Spinal cord (tissue), 9 donors: ENCODE measurements at regions not wholly inside any gene's neighbourhood (a gene's known extent, or its start where the extent isn't known, plus 50 kb on each side); places are given as distances from the start of the nearest gene placed in this dataset.

Source experiments
- DNase-seq, 6 donors: peaks; one replicate each; pipeline versions ENCODE4 v3.0.0 to v3.0.0-alpha.2; 2013 to 2015; ENCODE audit warnings: low spot score in 6 of 6, low read depth in 4 of 6
- H3K27ac ChIP-seq: one replicate; pipeline ENCODE4 v1.5.1; 2013; ENCODE audit warnings: low read depth, low read length, control low read depth
- H3K27me3 ChIP-seq: one replicate; pipeline ENCODE4 v1.6.1; 2013; ENCODE audit warnings: low read length; ENCODE audit not compliant: control insufficient read depth, insufficient read depth
- H3K36me3 ChIP-seq: one replicate; pipeline ENCODE4 v1.6.1; 2013; ENCODE audit warnings: low read length; ENCODE audit not compliant: control insufficient read depth, insufficient read depth
- H3K4me1 ChIP-seq: one replicate; pipeline ENCODE4 v1.6.1; 2013; ENCODE audit warnings: low read length; ENCODE audit not compliant: control insufficient read depth, insufficient read depth
- H3K4me3 ChIP-seq: one replicate; pipeline ENCODE4 v1.5.1; 2013; ENCODE audit warnings: low read depth, low read length, control low read depth
- H3K9me3 ChIP-seq: one replicate; pipeline ENCODE4 v1.6.1; 2013; ENCODE audit warnings: low read length; ENCODE audit not compliant: control insufficient read depth, insufficient read depth
- WGBS: methylation state at CpG from one replicate; pipeline ENCODE4 v1.1.5; 2013; ENCODE audit warnings: missing lambda C conversion rate; ENCODE audit not compliant: insufficient coverage; 5-methylcytosine and 5-hydroxymethylcytosine counted together
- donor health status: healthy.

GRCh38 chr4:123547216-123548165 lies 150.9 kb downstream of the SPRY1 start:
- WGBS: 39% methylated on average over 23 of the region's 26 CpGs
- peak in 2 of 6 donors; percentile 20 to 69 for DNase-seq

GRCh38 chr4:123553279-123553678 lies 156.7 kb downstream of the SPRY1 start:
- no peaks in the 10 kb centered on the region for H3K27me3 ChIP-seq
- peaks cover 4% of the 10 kb centered on the region for H3K9me3 ChIP-seq
- H3K27ac ChIP-seq: no peak overlapping the region
- no peak for DNase-seq
- H3K4me3 ChIP-seq: no peak overlapping the region
- WGBS: 14% methylated on average over 1 of the region's 4 CpGs
- peaks cover 14% of the 10 kb centered on the region for H3K4me1 ChIP-seq
- no peaks in the 10 kb centered on the region for H3K36me3 ChIP-seq

More at GRCh38 chr4:123547216-123548165, 150.9 kb downstream of the SPRY1 start:
- peaks cover 3% of the 10 kb centered on the region for H3K4me1 ChIP-seq
- H3K27me3 ChIP-seq: no peaks in the 10 kb centered on the region
- no peaks in the 10 kb centered on the region for H3K36me3 ChIP-seq
- no peak overlapping the region for H3K27ac ChIP-seq
- peaks cover 4% of the 10 kb centered on the region for H3K9me3 ChIP-seq
- no peak overlapping the region for H3K4me3 ChIP-seq

DNA sequence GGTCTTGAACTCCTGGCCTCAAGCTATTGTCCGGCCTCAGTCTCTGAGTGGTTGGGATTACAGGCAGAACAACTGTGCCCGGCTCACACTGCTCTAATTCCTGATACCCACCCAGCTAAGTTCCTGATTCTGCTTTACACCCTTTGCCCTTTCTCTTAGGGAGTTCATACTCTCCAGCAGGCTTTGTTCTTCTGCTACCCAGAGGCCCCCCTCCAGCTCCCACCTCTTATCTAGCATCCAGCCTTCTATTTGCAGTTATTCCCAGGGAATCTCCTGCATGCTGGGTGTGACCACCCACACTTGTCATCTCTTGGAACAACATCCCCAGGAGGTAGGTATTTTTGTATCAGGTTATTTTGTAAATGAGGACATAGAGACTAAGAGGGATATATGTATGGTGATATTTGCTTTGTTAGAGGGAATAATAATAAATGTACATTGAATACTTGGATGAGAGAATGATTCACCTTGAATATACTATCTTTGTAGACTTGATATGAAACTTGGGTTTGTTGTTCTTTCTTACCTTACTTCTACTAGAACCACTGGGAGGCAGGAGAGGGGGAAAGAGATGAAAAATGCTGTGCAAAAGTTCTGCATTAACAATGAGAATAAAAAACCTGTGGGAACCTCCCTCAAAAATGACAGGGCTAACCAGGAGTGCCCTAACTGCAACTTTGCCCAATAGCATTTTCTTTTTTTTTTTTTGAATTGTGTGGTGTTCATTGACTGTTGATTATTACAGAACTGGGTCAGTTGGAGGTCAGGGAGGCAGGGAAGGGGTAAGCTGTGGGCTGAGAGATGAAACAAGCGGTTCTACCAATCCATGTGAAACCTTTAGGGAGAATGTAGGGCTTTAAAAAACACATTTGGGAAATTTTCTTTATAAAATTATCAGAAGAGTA lies 157.4 kb downstream of the SPRY1 start:
- Histone ChIP-seq H3K9me3 (peaks cover 4% of the 10 kb centered on the region), H3K36me3 (no peaks in the 10 kb centered on the region), H3K4me3 (no peak overlapping the region), H3K27ac (peak overlapping the region; percentile 87), H3K4me1 (peaks cover 14% of the 10 kb centered on the region), H3K27me3 (no peaks in the 10 kb centered on the region)
- WGBS: 75% methylated on average over 2 of the region's 3 CpGs
- no peak for DNase-seq

GRCh38 chr4:123554801-123555232 lies 158.2 kb downstream of the SPRY1 start:
- Histone ChIP-seq H3K9me3 (peaks cover under 1% of the 10 kb centered on the region), H3K4me3 (no peak overlapping the region), H3K27ac (peak overlapping the region; percentile 87), H3K27me3 (no peaks in the 10 kb centered on the region), H3K4me1 (peaks cover 14% of the 10 kb centered on the region), H3K36me3 (no peaks in the 10 kb centered on the region)
- DNase-seq: peak in 1 of 6 donors; percentile 66
- WGBS: 26% methylated on average over 5 of the region's 5 CpGs

DNA sequence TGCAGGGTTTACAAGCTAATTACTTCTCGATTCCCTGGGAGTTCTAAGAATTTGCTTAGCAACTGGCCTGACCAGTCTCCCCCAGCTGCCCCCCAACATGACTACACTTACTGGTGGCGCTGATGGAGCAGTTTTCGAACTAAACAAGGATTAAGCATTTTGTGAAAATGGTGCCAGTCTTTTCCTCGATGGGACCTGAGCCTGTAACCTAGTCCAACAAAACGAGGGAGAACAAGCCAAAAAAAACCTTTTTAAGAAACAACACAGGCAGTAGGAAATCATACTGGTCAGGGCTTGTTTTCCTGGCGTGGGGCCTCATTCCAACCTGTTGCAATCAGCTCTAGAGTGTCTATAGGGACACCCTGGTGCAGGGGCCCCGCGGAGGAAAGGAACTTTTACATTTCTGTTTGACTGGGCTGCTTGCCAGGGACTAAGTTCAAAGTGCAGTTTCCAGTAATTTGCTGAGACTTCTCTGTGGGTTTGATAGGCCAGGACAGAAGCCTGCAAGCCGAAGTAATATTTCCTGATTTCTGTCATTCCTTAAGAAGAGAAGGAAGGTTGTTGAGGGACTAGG lies 158.7 kb downstream of the SPRY1 start:
- Histone ChIP-seq H3K4me1 (peaks cover 14% of the 10 kb centered on the region), H3K27ac (peak overlapping the region; percentile 87), H3K27me3 (no peaks in the 10 kb centered on the region), H3K4me3 (no peak overlapping the region), H3K36me3 (no peaks in the 10 kb centered on the region), H3K9me3 (no peaks in the 10 kb centered on the region)
- DNase-seq: peak in 4 of 6 donors; percentile 55 to 91 (median 70)
- WGBS: 10% methylated on average over 4 of the region's 9 CpGs

- 24% methylated on average over 3 of the region's 6 CpGs for WGBS
- DNase-seq: peak in 1 of 6 donors; percentile 54
- H3K27ac ChIP-seq: peak overlapping the region; percentile 87
These were observed 159.2 kb downstream of the SPRY1 start for GRCh38 chr4:123555807-123556273.

GRCh38 chr4:123556526-123556925 lies 159.9 kb downstream of the SPRY1 start:
- 80% methylated on average over 1 of the region's 4 CpGs for WGBS
- Histone ChIP-seq H3K27ac (peak overlapping the region; percentile 87), H3K27me3 (no peaks in the 10 kb centered on the region), H3K9me3 (no peaks in the 10 kb centered on the region), H3K36me3 (no peaks in the 10 kb centered on the region), H3K4me3 (no peak overlapping the region), H3K4me1 (peaks cover 14% of the 10 kb centered on the region)
- no peak for DNase-seq

More at GRCh38 chr4:123555807-123556273, 159.2 kb downstream of the SPRY1 start:
- H3K4me3 ChIP-seq: no peak overlapping the region
- H3K27me3 ChIP-seq: no peaks in the 10 kb centered on the region
- H3K4me1 ChIP-seq: peaks cover 14% of the 10 kb centered on the region
- H3K9me3 ChIP-seq: no peaks in the 10 kb centered on the region
- no peaks in the 10 kb centered on the region for H3K36me3 ChIP-seq

DNA sequence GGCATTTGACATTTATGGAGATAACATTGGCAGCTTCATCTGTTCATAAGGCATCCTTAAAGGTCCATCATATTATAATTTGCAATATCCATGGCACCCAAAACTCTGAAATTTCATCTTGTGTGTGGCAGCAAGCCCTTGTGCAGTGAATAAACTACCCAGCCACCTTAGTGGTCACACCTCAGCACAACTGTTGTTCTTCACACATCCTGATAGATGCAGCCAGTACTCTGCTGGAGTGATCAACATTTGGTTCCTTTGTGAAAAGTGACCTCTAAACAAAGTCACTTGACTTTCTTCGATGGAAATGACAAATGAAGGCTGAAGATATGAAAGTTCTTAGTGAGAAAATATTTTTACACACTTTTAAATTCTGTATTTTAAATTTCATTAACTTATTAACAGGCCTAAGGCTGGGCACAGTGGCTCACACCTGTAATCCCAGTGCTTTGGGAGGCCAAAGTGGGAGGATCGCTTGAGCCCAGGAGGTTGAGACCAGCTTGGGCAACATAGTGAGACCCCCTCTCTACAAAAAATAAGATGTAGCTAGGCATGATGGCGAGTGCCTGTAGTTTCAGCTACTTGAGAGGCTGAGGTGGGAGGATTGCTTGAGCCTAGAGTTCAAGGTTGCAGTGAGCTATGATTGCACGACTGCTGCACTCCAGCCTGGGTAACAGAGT lies 161.4 kb downstream of the SPRY1 start:
- no peak overlapping the region for H3K27ac ChIP-seq
- DNase-seq: no peak
- H3K4me3 ChIP-seq: no peak overlapping the region
- no peaks in the 10 kb centered on the region for H3K27me3 ChIP-seq
- H3K36me3 ChIP-seq: no peaks in the 10 kb centered on the region
- no peaks in the 10 kb centered on the region for H3K9me3 ChIP-seq
- WGBS: no CpG with 5 or more reads among the region's 4 CpGs
- peaks cover 14% of the 10 kb centered on the region for H3K4me1 ChIP-seq

GRCh38 chr4:123558865-123559264 lies 162.3 kb downstream of the SPRY1 start:
- Histone ChIP-seq H3K27me3 (no peaks in the 10 kb centered on the region), H3K4me3 (no peak overlapping the region), H3K4me1 (peaks cover 14% of the 10 kb centered on the region), H3K9me3 (no peaks in the 10 kb centered on the region), H3K27ac (no peak overlapping the region), H3K36me3 (no peaks in the 10 kb centered on the region)
- DNase-seq: no peak
- 100% methylated on average over 1 of the region's 1 CpG for WGBS
